SK-N-SH (cell line): ENCODE measurements at regions not wholly inside any gene's neighbourhood (a gene's known extent, or its start where the extent isn't known, plus 50 kb on each side); places are given as distances from the start of the nearest gene placed in this dataset.

Source experiments
- CTCF ChIA-PET: fragments of 300-600, 350-600 bp; formaldehyde crosslinking; extraction: SDS; loops from one replicate; lab custom pipeline; 2021; lab: Yijun Ruan, JAX
- POLR2A ChIA-PET: fragments of 350-600 bp; sonication (Branson Sonifier 250); formaldehyde crosslinking; extraction: SDS; loops from one replicate; lab custom pipeline; 2020; ENCODE audit warnings: antibody characterized with exemption, inconsistent platforms; lab: Yijun Ruan, JAX
- DNase-seq: peaks from one replicate; pipeline ENCODE4 v3.0.0; 2012
- H2AFZ ChIP-seq: fragments of 200-600 bp; sonication (generic); 2 replicates; pipeline ENCODE4 v1.8.1; 2016; ENCODE audit warnings: antibody characterized with exemption, mild to moderate bottlenecking, low read depth
- H3F3A ChIP-seq: fragments of 200-600 bp; sonication (generic); replicated peaks from 2 replicates; pipeline ENCODE3; 2016; ENCODE audit warnings: antibody characterized with exemption, mild to moderate bottlenecking; ENCODE audit not compliant: insufficient read depth
- H3K27ac ChIP-seq, 2 experiments: fragments of 200-500 bp in 1 of 2; fragments of 200-600 bp in 1 of 2; sonication (Bioruptor generic) in 1 of 2; sonication (generic), shearing (Covaris generic) in 1 of 2; 2 replicates each; pipeline versions ENCODE4 v1.5.1 to v1.6.1; 2014 to 2016; ENCODE audit warnings: low read depth in 2 of 2, inconsistent platforms in 1 of 2, low read length in 1 of 2, mild to moderate bottlenecking in 1 of 2, mixed read lengths in 1 of 2
- H3K27me3 ChIP-seq: fragments of 200-600 bp; sonication (generic), shearing (Covaris generic); 2 replicates; pipeline ENCODE4 v1.6.1; 2016; ENCODE audit warnings: mixed run types; ENCODE audit not compliant: insufficient read depth
- H3K36me3 ChIP-seq, 2 experiments: fragments of 200-500 bp in 1 of 2; fragments of 200-600 bp in 1 of 2; sonication (Bioruptor generic) in 1 of 2; sonication (generic) in 1 of 2; replicated peaks in 1 of 2; 2 replicates each; pipeline versions ENCODE3 to v1.5.1; 2014 to 2016; ENCODE audit warnings: low read length in 1 of 2, mild to moderate bottlenecking in 1 of 2; ENCODE audit not compliant: insufficient read depth in 2 of 2, control insufficient read depth in 1 of 2
- H3K4me1 ChIP-seq, 2 experiments: fragments of 200-500 bp in 1 of 2; fragments of 200-600 bp in 1 of 2; sonication (Bioruptor generic) in 1 of 2; sonication (generic), shearing (Covaris generic) in 1 of 2; 2 replicates each; pipeline versions ENCODE4 v1.5.1 to v1.6.1; 2014 to 2016; ENCODE audit warnings: low read depth in 1 of 2, low read length in 1 of 2, mixed run types in 1 of 2; ENCODE audit not compliant: insufficient read depth in 2 of 2, control insufficient read depth in 1 of 2
- H3K4me2 ChIP-seq: fragments of 200-600 bp; sonication (generic), shearing (Covaris generic); 2 replicates; pipeline ENCODE4 v1.6.1; 2017; ENCODE audit warnings: mixed run types
- H3K4me3 ChIP-seq, 2 experiments: fragments of 200-500 bp in 1 of 2; fragments of 200-600 bp in 1 of 2; sonication (Bioruptor generic) in 1 of 2; sonication (generic), shearing (Covaris generic) in 1 of 2; 2 replicates each; pipeline versions ENCODE4 v1.5.1 to v1.8.1; 2014 to 2016; ENCODE audit warnings: low read depth in 2 of 2, inconsistent platforms in 1 of 2, low read length in 1 of 2, mild to moderate bottlenecking in 1 of 2, mixed read lengths in 1 of 2, moderate library complexity in 1 of 2
- H3K79me2 ChIP-seq: fragments of 200-600 bp; sonication (generic); 2 replicates; pipeline ENCODE4 v1.8.1; 2017; ENCODE audit warnings: mild to moderate bottlenecking; ENCODE audit not compliant: insufficient read depth
- H3K9ac ChIP-seq: fragments of 200-600 bp; sonication (generic); 2 replicates; pipeline ENCODE4 v1.6.1; 2017; ENCODE audit warnings: mixed run types
- H3K9me2 ChIP-seq: fragments of 200-600 bp; sonication (generic); 2 replicates; pipeline ENCODE4 v1.6.1; 2017; ENCODE audit warnings: mixed run types
- H3K9me3 ChIP-seq: fragments of 200-600 bp; sonication (generic); 2 replicates; pipeline ENCODE4 v1.6.1; 2017; ENCODE audit warnings: mixed run types, mild to moderate bottlenecking, moderate library complexity
- H4K20me1 ChIP-seq: fragments of 200-600 bp; sonication (generic); 2 replicates; pipeline ENCODE4 v1.6.1; 2017; ENCODE audit warnings: mild to moderate bottlenecking, mixed run types; ENCODE audit not compliant: insufficient read depth
- ELF1 ChIP-seq: IDR thresholded peaks from 2 replicates; pipeline ENCODE4 v1.4.0; 2012
- FOSL2 ChIP-seq: IDR thresholded peaks from 2 replicates; pipeline ENCODE4 v1.4.0; 2012; ENCODE audit warnings: low read depth, mild to moderate bottlenecking, moderate library complexity, borderline replicate concordance
- GATA2 ChIP-seq: sonication (generic); formaldehyde crosslinking; IDR thresholded peaks from 2 replicates; pipeline ENCODE4 v1.5.0; 2020; ENCODE audit warnings: mild to moderate bottlenecking, missing genetic modification reagents
- IRF3 ChIP-seq: fragments of 150-350 bp; IDR thresholded peaks from 2 replicates; pipeline ENCODE4 v1.6.1; 2016; ENCODE audit warnings: mild to moderate bottlenecking, low read depth, low read length
- JUND ChIP-seq: IDR thresholded peaks from 2 replicates; pipeline ENCODE4 v1.4.0; 2012
- MAX ChIP-seq: IDR thresholded peaks from 2 replicates; pipeline ENCODE4 v1.4.0; 2012; ENCODE audit warnings: low read depth
- MXI1 ChIP-seq: IDR thresholded peaks from 2 replicates; pipeline ENCODE4 v1.6.1; 2012; ENCODE audit warnings: mild to moderate bottlenecking, low read depth, low read length, improper control_type of control experiment
- NFIC ChIP-seq: IDR thresholded peaks from 2 replicates; pipeline ENCODE4 v1.4.0; 2012; ENCODE audit warnings: borderline replicate concordance
- PBX3 ChIP-seq: IDR thresholded peaks from 2 replicates; pipeline ENCODE4; 2012
- POLR2AphosphoS5 ChIP-seq: IDR thresholded peaks from 2 replicates; pipeline ENCODE4 v1.6.1; 2012; ENCODE audit warnings: low read depth, low read length
- RAD21 ChIP-seq: IDR thresholded peaks from 2 replicates; pipeline ENCODE4 v1.6.1; 2012; ENCODE audit warnings: mild to moderate bottlenecking, low read length
- RCOR1 ChIP-seq: fragments of 150-350 bp; IDR thresholded peaks from 2 replicates; pipeline ENCODE4 v1.6.1; 2017; ENCODE audit warnings: antibody characterized with exemption, low read length
- RFX5 ChIP-seq: IDR thresholded peaks from 2 replicates; pipeline ENCODE4 v1.6.1; 2012; ENCODE audit warnings: mild to moderate bottlenecking, improper control_type of control experiment, low read length
- RXRA ChIP-seq: IDR thresholded peaks from 2 replicates; pipeline ENCODE4 v1.4.0; 2012; ENCODE audit warnings: low read depth, mild to moderate bottlenecking, borderline replicate concordance
- USF1 ChIP-seq: IDR thresholded peaks from 2 replicates; pipeline ENCODE4 v1.4.0; 2012; ENCODE audit warnings: low read depth, borderline replicate concordance
- USF2 ChIP-seq: fragments of 150-350 bp; IDR thresholded peaks from 2 replicates; pipeline ENCODE4 v1.6.1; 2017; ENCODE audit warnings: antibody characterized with exemption, low read length, low read depth, borderline replicate concordance
- WGBS: methylation state at CpG from one replicate; pipeline ENCODE4 v1.1.6; 2017; ENCODE audit warnings: low lambda C conversion rate; 5-methylcytosine and 5-hydroxymethylcytosine counted together

- TF ChIP-seq POLR2AphosphoS5 = no peak
- TF ChIP-seq RAD21 = no peak
- TF ChIP-seq IRF3 = no peak
- Histone ChIP-seq H3K27me3 (no peaks in the 10 kb centered on the region; the same call in 1 of the 2 replicates), H3K9me3 (no peaks in the 10 kb centered on the region), H3K9me2 (no peaks in the 10 kb centered on the region), H2AFZ (no peak overlapping the region), H3F3A (no peaks in the 10 kb centered on the region), H3K4me3 (no peak overlapping the region), H3K27ac (peak overlapping the region in 1 of 2 experiments; percentile 87; a peak in 2 of 4 replicates), H3K9ac (no peak overlapping the region), H3K36me3 (no peaks in the 10 kb centered on the region), H4K20me1 (no peaks in the 10 kb centered on the region), H3K79me2 (no peaks in the 10 kb centered on the region), H3K4me1 (peaks cover 0 to 43% of the 10 kb centered on the region in 2 experiments; a peak in 1 of 4 replicates), H3K4me2 (no peak overlapping the region)
- POLR2A ChIA-PET = interaction anchor here (0.6 kb wide), 1 partner anchor 300 kb away, joined by 3 read pairs; no protein-coding TSS in a partner anchor
- CTCF ChIA-PET = interaction anchor here (0.9 to 2.9 kb wide), 3 partner anchors 52 to 209 kb away, joined by 3 to 11 read pairs (median 4); no protein-coding TSS in a partner anchor
- DNase-seq = no peak
Measured at GRCh38 chr1:29651246-29651645, 414.9 kb downstream of the PTPRU start.

- Histone ChIP-seq H3K27me3 (no peaks in the 10 kb centered on the region; the same call in 1 of the 2 replicates), H3K4me1 (peaks cover 0 to 43% of the 10 kb centered on the region in 2 experiments; a peak in 1 of 4 replicates), H2AFZ (no peak overlapping the region), H3K9me2 (no peaks in the 10 kb centered on the region), H3K27ac (peak overlapping the region in 1 of 2 experiments; percentile 87; a peak in 1 of 4 replicates), H4K20me1 (no peaks in the 10 kb centered on the region), H3K4me3 (no peak overlapping the region), H3K9ac (no peak overlapping the region), H3K79me2 (no peaks in the 10 kb centered on the region), H3K9me3 (no peaks in the 10 kb centered on the region), H3K4me2 (no peak overlapping the region), H3F3A (no peaks in the 10 kb centered on the region), H3K36me3 (no peaks in the 10 kb centered on the region)
- ChIA-PET CTCF (interaction anchor here (0.8 to 1.2 kb wide), 3 partner anchors 53 to 208 kb away, joined by 3 to 4 read pairs (median 3); no protein-coding TSS in a partner anchor), POLR2A (interaction anchor here (0.6 kb wide), 1 partner anchor 300 kb away, joined by 3 read pairs; no protein-coding TSS in a partner anchor)
- no peak for DNase-seq
- TF ChIP-seq MXI1 = no peak
- TF ChIP-seq ELF1 = no peak
- no peak for TF ChIP-seq GATA2 (CRISPR knock-in tag)
- no peak for TF ChIP-seq MAX
- TF ChIP-seq RFX5 = no peak
- no peak for TF ChIP-seq RAD21
- TF ChIP-seq JUND = no peak
- TF ChIP-seq NFIC = no peak
- TF ChIP-seq PBX3 = no peak
- TF ChIP-seq RXRA = no peak
- no peak for TF ChIP-seq USF2
- no peak for TF ChIP-seq RCOR1
- TF ChIP-seq FOSL2 = no peak
- no peak for TF ChIP-seq USF1
- 48% methylated on average over 2 of the region's 3 CpGs for WGBS
Measured at GRCh38 chr1:29650476-29650875, 414.2 kb downstream of the PTPRU start.
